NCI-H2196 (cell line): ENCODE measurements at regions not wholly inside any gene's neighbourhood (a gene's known extent, or its start where the extent isn't known, plus 50 kb on each side); places are given as distances from the start of the nearest gene placed in this dataset.

ENCODE experiments used
- DNase-seq: peaks from one replicate; lab custom pipeline; 2025; ENCODE audit not compliant: unreplicated experiment; lab: John Stamatoyannopoulos, UW

- DNase-seq = no peak
Measured at GRCh38 chr6:17047889-17048288, 54.0 kb upstream of the STMND1 start.

GRCh38 chr6:17045581-17046322 is 56.1 kb upstream of the STMND1 start:
- DNase-seq = no peak

- no peak for DNase-seq
Measured at GRCh38 chr6:17043148-17043522, 58.7 kb upstream of the STMND1 start.

- no peak for DNase-seq
Measured at GRCh38 chr6:17042422-17043147, 59.3 kb upstream of the STMND1 start.

GRCh38 chr6:17039266-17039665 is 62.6 kb upstream of the STMND1 start:
- DNase-seq = no peak

GRCh38 chr6:17038316-17038715 is 63.5 kb upstream of the STMND1 start:
- no peak for DNase-seq

- DNase-seq = no peak
Measured at GRCh38 chr6:17036065-17036393, 65.8 kb upstream of the STMND1 start.

- DNase-seq = no peak
Measured at GRCh38 chr6:17035257-17036064, 66.4 kb upstream of the STMND1 start.

GRCh38 chr6:17033746-17034145 is 68.1 kb upstream of the STMND1 start:
- DNase-seq = no peak

GRCh38 chr6:17032988-17033634 is 68.7 kb upstream of the STMND1 start:
- DNase-seq = no peak

- DNase-seq = no peak
Measured at GRCh38 chr6:17032590-17032987, 69.3 kb upstream of the STMND1 start.

- DNase-seq = no peak
Measured at GRCh38 chr6:17031961-17032360, 69.9 kb upstream of the STMND1 start.

GRCh38 chr6:17027441-17027840 is 74.4 kb upstream of the STMND1 start:
- no peak for DNase-seq

GRCh38 chr6:17022604-17023003 is 79.2 kb upstream of the STMND1 start:
- no peak for DNase-seq

- DNase-seq = no peak
Measured at GRCh38 chr6:17021539-17021889, 80.3 kb upstream of the STMND1 start.

- no peak for DNase-seq
Measured at GRCh38 chr6:17020889-17021538, 80.8 kb upstream of the STMND1 start.

- DNase-seq = no peak
Measured at GRCh38 chr6:17018425-17018824, 83.4 kb upstream of the STMND1 start.

- no peak for DNase-seq
Measured at GRCh38 chr6:17017416-17017815, 84.4 kb upstream of the STMND1 start.

- no peak for DNase-seq
Measured at GRCh38 chr6:17015551-17016381, 86.1 kb upstream of the STMND1 start.

GRCh38 chr6:17015144-17015543 is 86.7 kb upstream of the STMND1 start:
- no peak for DNase-seq
